GM12875 (cell line): ENCODE measurements at regions not wholly inside any gene's neighbourhood (a gene's known extent, or its start where the extent isn't known, plus 50 kb on each side); places are given as distances from the start of the nearest gene placed in this dataset.

Experiments
- H3K4me3 ChIP-seq: one replicate; pipeline ENCODE4 v1.5.1; 2011; ENCODE audit warnings: low read depth, low read length, control low read depth
- CTCF ChIP-seq: IDR thresholded peaks from 2 replicates; pipeline ENCODE4 v1.5.1; 2011; ENCODE audit warnings: low read depth, mild to moderate bottlenecking, control low read depth, inconsistent platforms, low read length, moderate library complexity, borderline replicate concordance; ENCODE audit not compliant: insufficient read depth

- TF ChIP-seq CTCF, result no peak
- no peak overlapping the region for H3K4me3 ChIP-seq
Observed at GRCh38 chr9:84592918-84593317, 76.6 kb upstream of the NTRK2 start.

DNA sequence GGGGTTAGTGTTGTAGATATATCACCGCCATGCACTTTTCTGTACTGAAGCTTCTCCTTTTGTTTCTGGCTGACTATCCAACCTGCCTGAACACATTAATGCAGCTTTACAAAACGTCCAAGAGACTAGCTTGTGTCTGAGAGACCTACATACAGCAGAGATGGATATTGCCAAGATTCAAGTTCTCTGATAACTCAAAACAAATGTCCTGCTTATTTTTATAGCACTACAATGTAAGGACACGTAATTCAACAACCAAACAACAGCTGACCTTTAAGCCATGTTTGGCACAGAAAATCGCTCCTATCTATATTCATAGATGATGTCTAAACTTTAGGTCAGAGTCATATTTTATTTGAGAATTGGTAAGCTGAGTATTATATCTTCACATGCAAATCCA is 76.2 kb upstream of the NTRK2 start:
- TF ChIP-seq CTCF, result no peak
- no peak overlapping the region for H3K4me3 ChIP-seq

DNA sequence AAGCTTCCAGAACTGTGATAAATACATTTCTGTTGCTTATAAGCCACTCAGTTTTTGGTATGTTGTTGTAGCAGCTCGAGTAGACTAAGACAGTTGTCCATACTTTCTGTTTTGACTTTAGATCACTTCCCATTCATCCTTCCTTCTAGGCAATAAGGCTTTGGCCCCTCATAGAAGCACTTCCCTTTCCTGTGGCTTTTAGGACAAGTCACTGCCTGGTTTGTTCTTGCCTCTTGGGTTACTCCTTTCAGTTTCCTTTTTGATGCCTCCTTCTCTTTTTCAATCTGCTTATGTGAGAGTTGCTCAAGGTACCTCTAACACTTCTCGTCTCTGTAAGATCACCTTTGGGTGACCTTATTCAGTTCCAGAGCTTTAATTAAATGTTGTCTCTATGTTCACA is 72.4 kb upstream of the NTRK2 start:
- TF ChIP-seq CTCF, result no peak
- no peak overlapping the region for H3K4me3 ChIP-seq

DNA sequence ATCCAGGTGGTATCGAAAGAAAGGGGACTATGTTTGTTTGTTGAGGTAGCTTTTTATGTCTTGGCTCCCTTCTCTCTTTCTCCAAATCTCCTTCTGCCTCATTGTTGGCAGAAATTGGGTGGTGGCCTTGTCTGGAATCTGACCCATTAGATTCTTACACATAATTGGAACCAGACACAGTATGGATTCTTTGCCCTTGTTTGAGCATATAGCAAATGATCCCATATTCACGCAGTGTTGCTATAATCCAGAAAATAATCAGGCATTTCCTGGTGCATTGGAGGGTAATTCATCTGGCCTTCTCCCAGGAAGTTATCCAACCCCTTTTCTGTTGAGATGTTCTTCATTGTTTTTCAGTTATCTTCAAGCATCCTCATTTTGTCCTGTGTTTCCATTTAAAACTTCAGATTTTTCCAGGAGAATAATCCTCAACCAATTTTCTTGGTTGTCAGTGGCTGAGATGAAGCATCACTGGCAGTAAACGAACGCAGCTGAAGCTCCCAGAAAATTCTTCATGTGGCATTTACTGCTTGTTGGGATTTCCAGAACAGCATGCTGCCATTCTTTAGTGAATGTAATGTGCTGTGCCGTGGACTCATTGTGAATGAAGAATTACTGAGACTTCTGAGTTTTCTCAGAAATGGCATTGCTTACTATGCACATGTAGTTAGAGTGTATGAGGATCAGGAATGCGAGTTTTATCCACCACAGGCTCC is 70.5 kb upstream of the NTRK2 start:
- TF ChIP-seq CTCF, result no peak

GRCh38 chr9:84600739-84601138 is 68.8 kb upstream of the NTRK2 start:
- no peak overlapping the region for H3K4me3 ChIP-seq
- TF ChIP-seq CTCF, result no peak

More for the DNA sequence above, 70.5 kb upstream of the NTRK2 start:
- no peak overlapping the region for H3K4me3 ChIP-seq

DNA sequence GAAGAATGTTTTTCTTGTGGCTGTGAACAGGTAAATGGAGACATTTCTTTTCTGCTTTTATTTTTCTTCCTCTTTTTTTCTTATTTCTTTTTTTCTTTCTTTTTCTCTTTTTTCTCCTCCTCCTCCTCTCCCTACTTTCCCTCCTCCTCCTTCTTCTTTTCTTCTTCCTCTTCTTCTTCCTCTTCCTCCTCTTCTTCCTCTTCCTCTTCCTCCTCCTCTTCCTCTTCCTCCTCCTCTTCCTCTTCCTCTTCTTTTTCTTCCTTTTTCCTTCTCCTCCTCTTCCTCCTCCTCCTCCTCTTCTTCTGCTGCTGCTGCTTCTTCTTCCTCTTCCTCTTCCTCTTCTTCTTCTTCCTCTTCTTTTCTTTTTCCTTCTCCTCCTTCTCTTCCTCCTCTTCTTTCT is 65.3 kb upstream of the NTRK2 start:
- no peak for TF ChIP-seq CTCF
- H3K4me3 ChIP-seq, result no peak overlapping the region

- H3K4me3 ChIP-seq, result no peak overlapping the region
- TF ChIP-seq CTCF, result no peak
Observed at GRCh38 chr9:84609779-84610178, 59.8 kb upstream of the NTRK2 start.
